ENCODE measurements at regions not wholly inside any gene's neighbourhood (a gene's known extent, or its start where the extent isn't known, plus 50 kb on each side); places are given as distances from the start of the nearest gene placed in this dataset.

GRCh38 chr10:120382360-120382759, 74.7 kb upstream of the PLPP4 start:
- H3K36me3 ChIP-seq, result no peaks in the 10 kb centered on the region
- WGBS, 2 donors, result 83 to 89% methylated on average over 1 of the region's 1 CpG
- H3K4me3 ChIP-seq (replicated peaks in 1 of 3), result no peak overlapping the region
- intact Hi-C loops (cut with DNase I), result no loop called here
- no peaks in the 10 kb centered on the region for H3K27me3 ChIP-seq
- peaks cover 0 to 4% of the 10 kb centered on the region in 2 donors for H3K4me1 ChIP-seq
- no peak for DNase-seq
- H3K9me3 ChIP-seq, result no peaks in the 10 kb centered on the region
- no peak overlapping the region for H3K27ac ChIP-seq
- TF ChIP-seq POLR2A (IDR thresholded peaks at IDR 0.05), result no peak
- TF ChIP-seq, protein P1, sequence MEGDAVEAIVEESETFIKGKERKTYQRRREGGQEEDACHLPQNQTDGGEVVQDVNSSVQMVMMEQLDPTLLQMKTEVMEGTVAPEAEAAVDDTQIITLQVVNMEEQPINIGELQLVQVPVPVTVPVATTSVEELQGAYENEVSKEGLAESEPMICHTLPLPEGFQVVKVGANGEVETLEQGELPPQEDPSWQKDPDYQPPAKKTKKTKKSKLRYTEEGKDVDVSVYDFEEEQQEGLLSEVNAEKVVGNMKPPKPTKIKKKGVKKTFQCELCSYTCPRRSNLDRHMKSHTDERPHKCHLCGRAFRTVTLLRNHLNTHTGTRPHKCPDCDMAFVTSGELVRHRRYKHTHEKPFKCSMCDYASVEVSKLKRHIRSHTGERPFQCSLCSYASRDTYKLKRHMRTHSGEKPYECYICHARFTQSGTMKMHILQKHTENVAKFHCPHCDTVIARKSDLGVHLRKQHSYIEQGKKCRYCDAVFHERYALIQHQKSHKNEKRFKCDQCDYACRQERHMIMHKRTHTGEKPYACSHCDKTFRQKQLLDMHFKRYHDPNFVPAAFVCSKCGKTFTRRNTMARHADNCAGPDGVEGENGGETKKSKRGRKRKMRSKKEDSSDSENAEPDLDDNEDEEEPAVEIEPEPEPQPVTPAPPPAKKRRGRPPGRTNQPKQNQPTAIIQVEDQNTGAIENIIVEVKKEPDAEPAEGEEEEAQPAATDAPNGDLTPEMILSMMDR (IDR thresholded peaks at IDR 0.05), result no peak

DNA sequence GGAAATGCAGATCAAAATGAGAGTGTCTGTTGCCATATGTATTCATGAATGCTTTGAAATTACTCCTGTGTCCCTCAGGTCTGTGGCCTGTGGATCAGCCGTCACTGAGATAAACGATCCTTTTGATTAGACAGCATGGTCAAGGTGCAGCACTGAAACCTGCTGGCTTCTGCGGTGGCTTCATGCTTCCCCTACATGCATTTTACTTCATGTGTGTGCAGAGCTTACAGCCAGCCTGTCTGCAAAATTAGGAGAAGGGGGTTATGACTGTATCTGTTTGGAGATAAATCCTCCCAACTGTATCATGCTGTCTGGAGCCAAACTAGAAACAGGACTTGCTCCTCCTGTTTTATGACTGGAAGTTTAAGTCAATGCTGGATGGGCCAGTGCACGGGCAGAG, 71.0 kb upstream of the PLPP4 start:
- intact Hi-C loops (cut with DNase I), result no loop called here
- Histone ChIP-seq H3K27ac (no peak overlapping the region), H3K4me1 (peaks cover 0 to 4% of the 10 kb centered on the region in 2 donors), H3K36me3 (no peaks in the 10 kb centered on the region), H3K27me3 (no peaks in the 10 kb centered on the region), H3K4me3 (replicated peaks in 1 of 3) (no peak overlapping the region), H3K9me3 (no peaks in the 10 kb centered on the region)
- TF ChIP-seq, protein P1 (IDR thresholded peaks at IDR 0.05), result no peak
- TF ChIP-seq POLR2A (IDR thresholded peaks at IDR 0.05), result no peak
- 63 to 65% methylated on average over 4 of the region's 4 CpGs for WGBS, 2 donors
- no peak for DNase-seq

- no peaks in the 10 kb centered on the region for H3K27me3 ChIP-seq
- no peak for DNase-seq
- H3K4me1 ChIP-seq, result peaks cover 0 to 4% of the 10 kb centered on the region in 2 donors
- no peak overlapping the region for H3K27ac ChIP-seq
- H3K36me3 ChIP-seq, result no peaks in the 10 kb centered on the region
- H3K9me3 ChIP-seq, result no peaks in the 10 kb centered on the region
- intact Hi-C loops (cut with DNase I), result no loop called here
- no peak overlapping the region for H3K4me3 ChIP-seq (replicated peaks in 1 of 3)
- TF ChIP-seq, protein P1 (IDR thresholded peaks at IDR 0.05), result no peak
- TF ChIP-seq POLR2A (IDR thresholded peaks at IDR 0.05), result no peak
These were observed 70.1 kb upstream of the PLPP4 start for GRCh38 chr10:120386896-120387295.

- H3K9me3 ChIP-seq, result no peaks in the 10 kb centered on the region
- 85 to 90% methylated on average over 2 of the region's 2 CpGs for WGBS, 2 donors
- H3K4me3 ChIP-seq (replicated peaks in 1 of 3), result no peak overlapping the region
- peaks cover 0 to 7% of the 10 kb centered on the region in 2 donors for H3K4me1 ChIP-seq
- intact Hi-C loops (cut with DNase I), result no loop called here
- H3K36me3 ChIP-seq, result no peaks in the 10 kb centered on the region
- TF ChIP-seq POLR2A (IDR thresholded peaks at IDR 0.05), result no peak
- TF ChIP-seq, protein P1 (IDR thresholded peaks at IDR 0.05), result no peak
- DNase-seq, result no peak
- H3K27ac ChIP-seq, result no peak overlapping the region
- no peaks in the 10 kb centered on the region for H3K27me3 ChIP-seq
These were observed 69.7 kb upstream of the PLPP4 start for GRCh38 chr10:120387326-120387725.

DNA sequence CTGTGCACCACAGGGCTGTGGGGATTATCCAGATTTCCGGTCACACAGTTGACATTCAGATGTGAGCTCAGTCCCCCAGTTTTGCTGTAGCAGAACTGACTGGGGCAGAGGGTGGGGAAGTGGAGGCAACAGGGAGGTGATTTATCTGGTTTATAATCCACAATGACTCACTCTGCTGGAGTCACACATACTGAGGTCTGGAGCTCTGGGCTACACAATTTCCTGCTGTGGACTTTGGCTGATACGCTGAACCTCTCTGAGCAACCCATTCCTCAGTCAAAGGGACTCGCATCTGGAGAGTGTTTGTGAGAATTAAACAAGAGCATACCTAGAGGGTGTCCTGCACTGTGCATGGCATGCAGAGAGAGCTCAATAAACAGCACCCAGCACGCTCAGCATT, 64.8 kb upstream of the PLPP4 start:
- H3K27ac ChIP-seq, result peak overlapping the region in 1 of 3 donors; percentile 56
- no peak overlapping the region for H3K4me3 ChIP-seq (replicated peaks in 1 of 3)
- no peaks in the 10 kb centered on the region for H3K9me3 ChIP-seq
- no peaks in the 10 kb centered on the region for H3K27me3 ChIP-seq
- no peak for DNase-seq
- WGBS, 2 donors, result 87 to 91% methylated on average over 4 of the region's 4 CpGs
- intact Hi-C loops (cut with DNase I), result no loop called here
- TF ChIP-seq, protein P1 (IDR thresholded peaks at IDR 0.05), result no peak
- no peak for TF ChIP-seq POLR2A (IDR thresholded peaks at IDR 0.05)
- H3K4me1 ChIP-seq, result peaks cover 18 to 21% of the 10 kb centered on the region in 2 donors
- no peaks in the 10 kb centered on the region for H3K36me3 ChIP-seq

Measured in thyroid gland (tissue), 4 donors.